ENCODE measurements at regions not wholly inside any gene's neighbourhood (a gene's known extent, or its start where the extent isn't known, plus 50 kb on each side); places are given as distances from the start of the nearest gene placed in this dataset.

DNA sequence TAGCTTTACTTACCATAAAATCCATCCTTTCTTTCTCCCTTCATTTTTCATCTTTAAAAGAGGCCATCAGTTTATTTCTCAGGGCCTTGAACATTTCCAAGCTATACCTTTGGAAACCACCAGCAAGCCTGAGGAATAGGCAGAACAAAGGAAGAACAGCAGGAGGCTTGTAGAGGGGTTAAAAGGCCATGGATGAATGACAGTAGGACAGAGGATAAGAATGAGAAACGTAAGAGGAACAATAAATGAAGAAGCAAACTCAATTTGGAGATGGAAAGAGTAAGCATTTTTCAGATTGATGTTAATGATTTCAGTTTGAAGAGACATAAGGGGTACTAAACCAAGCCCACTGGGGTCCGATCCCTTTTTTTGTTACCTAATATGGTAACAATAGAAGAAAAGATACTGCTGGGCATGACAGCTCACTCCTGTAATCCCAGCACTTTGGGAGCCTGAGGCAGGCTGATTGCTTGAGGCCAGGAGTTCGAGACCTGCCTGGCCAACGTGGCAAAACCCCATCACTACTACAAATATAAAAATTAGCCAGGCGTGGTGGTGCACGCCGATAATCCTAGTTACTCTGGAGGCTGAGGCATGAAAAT lies 106.6 kb upstream of the NMUR2 start:
- H3K4me3 ChIP-seq (ENCODE audit: low read length in 2 of 2): no peak overlapping the region
- no peaks in the 10 kb centered on the region for H3K27me3 ChIP-seq (ENCODE audit: control insufficient read depth in 1 of 2, insufficient read depth in 2 of 2, low read length in 1 of 2)
- H3K4me1 ChIP-seq (ENCODE audit: control insufficient read depth in 1 of 2, insufficient read depth in 2 of 2, low read length in 2 of 2): no peaks in the 10 kb centered on the region
- ATAC-seq (ENCODE audit: low FRiP score) (no peak), DNase-seq (no peak)
- no peak overlapping the region for H3K27ac ChIP-seq (ENCODE audit: low read depth in 1 of 2, low read length in 2 of 2)
- 82 to 83% methylated on average over 7 of the region's 7 CpGs for WGBS, 2 donors
- H3K9me3 ChIP-seq (ENCODE audit: control insufficient read depth, low read length): no peaks in the 10 kb centered on the region
- intact Hi-C loops (cut with DNase I): no loop called here
- no peaks in the 10 kb centered on the region for H3K36me3 ChIP-seq (ENCODE audit: control insufficient read depth in 1 of 2, insufficient read depth in 2 of 2, low read length in 1 of 2)

- no peaks in the 10 kb centered on the region for H3K9me3 ChIP-seq (ENCODE audit: control insufficient read depth, low read length)
- H3K27me3 ChIP-seq (ENCODE audit: control insufficient read depth in 1 of 2, insufficient read depth in 2 of 2, low read length in 1 of 2): no peaks in the 10 kb centered on the region
- H3K4me3 ChIP-seq (ENCODE audit: low read length in 2 of 2): no peak overlapping the region
- ATAC-seq (ENCODE audit: low FRiP score) (no peak), DNase-seq (no peak)
- no peaks in the 10 kb centered on the region for H3K36me3 ChIP-seq (ENCODE audit: control insufficient read depth in 1 of 2, insufficient read depth in 2 of 2, low read length in 1 of 2)
- 48 to 49% methylated on average over 2 of the region's 2 CpGs for WGBS, 2 donors
- no peak overlapping the region for H3K27ac ChIP-seq (ENCODE audit: low read depth in 1 of 2, low read length in 2 of 2)
- intact Hi-C loops (cut with DNase I): no loop called here
- H3K4me1 ChIP-seq (ENCODE audit: control insufficient read depth in 1 of 2, insufficient read depth in 2 of 2, low read length in 2 of 2): no peaks in the 10 kb centered on the region
Observed at GRCh38 chr5:152514827-152515397, 109.8 kb upstream of the NMUR2 start.

GRCh38 chr5:152523964-152524363 lies 118.9 kb upstream of the NMUR2 start:
- H3K4me3 ChIP-seq (ENCODE audit: low read length in 2 of 2): no peak overlapping the region
- H3K4me1 ChIP-seq (ENCODE audit: control insufficient read depth in 1 of 2, insufficient read depth in 2 of 2, low read length in 2 of 2): peaks cover 2 to 5% of the 10 kb centered on the region in 2 donors
- no peaks in the 10 kb centered on the region for H3K36me3 ChIP-seq (ENCODE audit: control insufficient read depth in 1 of 2, insufficient read depth in 2 of 2, low read length in 1 of 2)
- H3K27me3 ChIP-seq (ENCODE audit: control insufficient read depth in 1 of 2, insufficient read depth in 2 of 2, low read length in 1 of 2): no peaks in the 10 kb centered on the region
- no peak for DNase-seq
- H3K27ac ChIP-seq (ENCODE audit: low read depth in 1 of 2, low read length in 2 of 2): no peak overlapping the region
- intact Hi-C loops (cut with DNase I): no loop called here
- no peaks in the 10 kb centered on the region for H3K9me3 ChIP-seq (ENCODE audit: control insufficient read depth, low read length)
- ATAC-seq (ENCODE audit: low FRiP score): no peak
- 63 to 80% methylated on average over 1 of the region's 1 CpG for WGBS, 2 donors

- Histone ChIP-seq H3K4me1 (ENCODE audit: control insufficient read depth in 1 of 2, insufficient read depth in 2 of 2, low read length in 2 of 2) (peaks cover 2 to 5% of the 10 kb centered on the region in 2 donors), H3K4me3 (ENCODE audit: low read length in 2 of 2) (no peak overlapping the region), H3K36me3 (ENCODE audit: control insufficient read depth in 1 of 2, insufficient read depth in 2 of 2, low read length in 1 of 2) (no peaks in the 10 kb centered on the region), H3K27ac (ENCODE audit: low read depth in 1 of 2, low read length in 2 of 2) (no peak overlapping the region), H3K9me3 (ENCODE audit: control insufficient read depth, low read length) (no peaks in the 10 kb centered on the region), H3K27me3 (ENCODE audit: control insufficient read depth in 1 of 2, insufficient read depth in 2 of 2, low read length in 1 of 2) (no peaks in the 10 kb centered on the region)
- intact Hi-C loops (cut with DNase I): no loop called here
- WGBS, 2 donors: 35 to 38% methylated on average over 3 of the region's 3 CpGs
- no peak for ATAC-seq (ENCODE audit: low FRiP score)
- no peak for DNase-seq
Observed at GRCh38 chr5:152527358-152528052, 122.4 kb upstream of the NMUR2 start.

- DNase-seq (no peak), ATAC-seq (ENCODE audit: low FRiP score) (no peak)
- Histone ChIP-seq H3K4me3 (ENCODE audit: low read length in 2 of 2) (no peak overlapping the region), H3K4me1 (ENCODE audit: control insufficient read depth in 1 of 2, insufficient read depth in 2 of 2, low read length in 2 of 2) (peaks cover 2 to 5% of the 10 kb centered on the region in 2 donors), H3K36me3 (ENCODE audit: control insufficient read depth in 1 of 2, insufficient read depth in 2 of 2, low read length in 1 of 2) (no peaks in the 10 kb centered on the region), H3K27me3 (ENCODE audit: control insufficient read depth in 1 of 2, insufficient read depth in 2 of 2, low read length in 1 of 2) (no peaks in the 10 kb centered on the region), H3K9me3 (ENCODE audit: control insufficient read depth, low read length) (no peaks in the 10 kb centered on the region), H3K27ac (ENCODE audit: low read depth in 1 of 2, low read length in 2 of 2) (no peak overlapping the region)
- intact Hi-C loops (cut with DNase I): no loop called here
Observed at GRCh38 chr5:152529440-152529839, 124.4 kb upstream of the NMUR2 start.

GRCh38 chr5:152532714-152533113 lies 127.6 kb upstream of the NMUR2 start:
- no peaks in the 10 kb centered on the region for H3K27me3 ChIP-seq (ENCODE audit: control insufficient read depth in 1 of 2, insufficient read depth in 2 of 2, low read length in 1 of 2)
- no peaks in the 10 kb centered on the region for H3K4me1 ChIP-seq (ENCODE audit: control insufficient read depth in 1 of 2, insufficient read depth in 2 of 2, low read length in 2 of 2)
- WGBS, 2 donors: 31 to 33% methylated on average over 2 of the region's 2 CpGs
- H3K9me3 ChIP-seq (ENCODE audit: control insufficient read depth, low read length): no peaks in the 10 kb centered on the region
- no peaks in the 10 kb centered on the region for H3K36me3 ChIP-seq (ENCODE audit: control insufficient read depth in 1 of 2, insufficient read depth in 2 of 2, low read length in 1 of 2)
- no peak for DNase-seq
- intact Hi-C loops (cut with DNase I): loop anchor here (1.0 to 10.0 kb wide), 3 partner anchors 616 to 1652 kb away; no protein-coding TSS in a partner anchor
- no peak overlapping the region for H3K4me3 ChIP-seq (ENCODE audit: low read length in 2 of 2)
- no peak overlapping the region for H3K27ac ChIP-seq (ENCODE audit: low read depth in 1 of 2, low read length in 2 of 2)
- no peak for ATAC-seq (ENCODE audit: low FRiP score)

GRCh38 chr5:152534641-152535040 lies 129.6 kb upstream of the NMUR2 start:
- H3K27ac ChIP-seq (ENCODE audit: low read depth in 1 of 2, low read length in 2 of 2): no peak overlapping the region
- intact Hi-C loops (cut with DNase I): loop anchor here in 1 of 2 donors (10.0 kb wide), 1 partner anchor 1650 kb away; no protein-coding TSS in a partner anchor
- ATAC-seq (ENCODE audit: low FRiP score) (no peak), DNase-seq (no peak)
- 13 to 22% methylated on average over 1 of the region's 1 CpG for WGBS, 2 donors
- peaks cover 0 to 2% of the 10 kb centered on the region in 2 donors for H3K4me1 ChIP-seq (ENCODE audit: control insufficient read depth in 1 of 2, insufficient read depth in 2 of 2, low read length in 2 of 2)
- no peaks in the 10 kb centered on the region for H3K36me3 ChIP-seq (ENCODE audit: control insufficient read depth in 1 of 2, insufficient read depth in 2 of 2, low read length in 1 of 2)
- H3K9me3 ChIP-seq (ENCODE audit: control insufficient read depth, low read length): no peaks in the 10 kb centered on the region
- H3K4me3 ChIP-seq (ENCODE audit: low read length in 2 of 2): no peak overlapping the region
- H3K27me3 ChIP-seq (ENCODE audit: control insufficient read depth in 1 of 2, insufficient read depth in 2 of 2, low read length in 1 of 2): no peaks in the 10 kb centered on the region

DNA sequence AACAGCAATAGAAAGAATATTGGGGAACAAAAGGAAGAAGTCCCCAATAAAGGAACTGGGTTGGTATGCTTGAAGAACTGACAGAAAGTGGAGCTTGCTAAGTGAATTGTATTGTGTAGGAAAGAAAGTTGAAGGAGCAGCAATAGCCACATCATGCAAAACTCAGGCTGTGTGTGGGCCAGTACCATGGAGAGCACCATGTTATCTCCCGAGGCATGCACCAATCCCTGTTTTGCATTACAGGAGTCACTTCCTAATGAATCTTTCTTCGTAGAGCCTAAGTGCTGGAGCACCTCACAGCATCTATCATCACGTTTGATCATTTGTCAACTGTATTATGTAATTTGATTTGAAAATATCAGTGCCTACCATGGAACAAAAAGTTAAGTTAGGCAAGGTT lies 137.7 kb upstream of the NMUR2 start:
- 1 to 4% methylated on average over 3 of the region's 3 CpGs for WGBS, 2 donors
- H3K4me3 ChIP-seq (ENCODE audit: low read length in 2 of 2): no peak overlapping the region
- DNase-seq: no peak
- no peaks in the 10 kb centered on the region for H3K9me3 ChIP-seq (ENCODE audit: control insufficient read depth, low read length)
- ATAC-seq (ENCODE audit: low FRiP score): no peak
- no peaks in the 10 kb centered on the region for H3K27me3 ChIP-seq (ENCODE audit: control insufficient read depth in 1 of 2, insufficient read depth in 2 of 2, low read length in 1 of 2)
- intact Hi-C loops (cut with DNase I): no loop called here
- no peaks in the 10 kb centered on the region for H3K36me3 ChIP-seq (ENCODE audit: control insufficient read depth in 1 of 2, insufficient read depth in 2 of 2, low read length in 1 of 2)
- peaks cover 0 to 2% of the 10 kb centered on the region in 2 donors for H3K4me1 ChIP-seq (ENCODE audit: control insufficient read depth in 1 of 2, insufficient read depth in 2 of 2, low read length in 2 of 2)
- H3K27ac ChIP-seq (ENCODE audit: low read depth in 1 of 2, low read length in 2 of 2): no peak overlapping the region

GRCh38 chr5:152546493-152546892 lies 141.4 kb upstream of the NMUR2 start:
- H3K27me3 ChIP-seq (ENCODE audit: control insufficient read depth in 1 of 2, insufficient read depth in 2 of 2, low read length in 1 of 2): no peaks in the 10 kb centered on the region
- H3K4me1 ChIP-seq (ENCODE audit: control insufficient read depth in 1 of 2, insufficient read depth in 2 of 2, low read length in 2 of 2): no peaks in the 10 kb centered on the region
- intact Hi-C loops (cut with DNase I): no loop called here
- DNase-seq (no peak), ATAC-seq (ENCODE audit: low FRiP score) (no peak)
- H3K27ac ChIP-seq (ENCODE audit: low read depth in 1 of 2, low read length in 2 of 2): no peak overlapping the region
- 85 to 90% methylated on average over 2 of the region's 2 CpGs for WGBS, 2 donors
- H3K9me3 ChIP-seq (ENCODE audit: control insufficient read depth, low read length): no peaks in the 10 kb centered on the region
- H3K4me3 ChIP-seq (ENCODE audit: low read length in 2 of 2): no peak overlapping the region
- H3K36me3 ChIP-seq (ENCODE audit: control insufficient read depth in 1 of 2, insufficient read depth in 2 of 2, low read length in 1 of 2): no peaks in the 10 kb centered on the region
